Esophagus mucosa (tissue), 1 donor: ENCODE measurements at regions not wholly inside any gene's neighbourhood (a gene's known extent, or its start where the extent isn't known, plus 50 kb on each side); places are given as distances from the start of the nearest gene placed in this dataset.

Experiments
- ATAC-seq: fragments of 200-7000 bp; cut with Tn5 transposase; one replicate; pipeline ENCODE4 v1.9.1; 2020
- donor health status: DM: yes; HTN: yes; CAD: no.

- no peak for ATAC-seq
Measured at GRCh38 chr22:47940211-47940610, 1177.8 kb downstream of the TBC1D22A start.

- ATAC-seq: no peak
Measured at GRCh38 chr22:47933891-47934290, 1171.4 kb downstream of the TBC1D22A start.

- no peak for ATAC-seq
Measured at GRCh38 chr22:47933226-47933625, 1170.8 kb downstream of the TBC1D22A start.

GRCh38 chr22:47929646-47930185 is 1167.3 kb downstream of the TBC1D22A start:
- ATAC-seq: no peak

- no peak for ATAC-seq
Measured at GRCh38 chr22:47929073-47929472, 1166.6 kb downstream of the TBC1D22A start.

- ATAC-seq: no peak
Measured at GRCh38 chr22:47928631-47929030, 1166.2 kb downstream of the TBC1D22A start.

- no peak for ATAC-seq
Measured at GRCh38 chr22:47927648-47928210, 1165.3 kb downstream of the TBC1D22A start.

GRCh38 chr22:47923011-47923427 is 1160.6 kb downstream of the TBC1D22A start:
- ATAC-seq: no peak

- no peak for ATAC-seq
Measured at GRCh38 chr22:47921906-47922305, 1159.5 kb downstream of the TBC1D22A start.

GRCh38 chr22:47920380-47920959 is 1158.0 kb downstream of the TBC1D22A start:
- ATAC-seq: no peak

- ATAC-seq: no peak
Measured at GRCh38 chr22:47919893-47920292, 1157.4 kb downstream of the TBC1D22A start.

GRCh38 chr22:47919001-47919441 is 1156.6 kb downstream of the TBC1D22A start:
- no peak for ATAC-seq

GRCh38 chr22:47918276-47918921 is 1155.9 kb downstream of the TBC1D22A start:
- ATAC-seq: no peak

GRCh38 chr22:47914481-47915097 is 1152.1 kb downstream of the TBC1D22A start:
- no peak for ATAC-seq

GRCh38 chr22:47902646-47903180 is 1140.3 kb downstream of the TBC1D22A start:
- no peak for ATAC-seq

- no peak for ATAC-seq
Measured at GRCh38 chr22:47901911-47902310, 1139.5 kb downstream of the TBC1D22A start.

- ATAC-seq: no peak
Measured at GRCh38 chr22:47899894-47900293, 1137.4 kb downstream of the TBC1D22A start.

GRCh38 chr22:47898946-47899345 is 1136.5 kb downstream of the TBC1D22A start:
- no peak for ATAC-seq

GRCh38 chr22:47891609-47892008 is 1129.2 kb downstream of the TBC1D22A start:
- no peak for ATAC-seq

GRCh38 chr22:47888817-47889216 is 1126.4 kb downstream of the TBC1D22A start:
- ATAC-seq: no peak

- ATAC-seq: no peak
Measured at GRCh38 chr22:47884775-47885174, 1122.3 kb downstream of the TBC1D22A start.

- ATAC-seq: no peak
Measured at GRCh38 chr22:47884200-47884599, 1121.8 kb downstream of the TBC1D22A start.

GRCh38 chr22:47883757-47884156 is 1121.3 kb downstream of the TBC1D22A start:
- no peak for ATAC-seq
